ENCODE measurements at regions not wholly inside any gene's neighbourhood (a gene's known extent, or its start where the extent isn't known, plus 50 kb on each side); places are given as distances from the start of the nearest gene placed in this dataset.
A peak's percentile ranks its signal among the peaks of the same experiment; 100 is the strongest.
"Not testable (repeated sequence)": the region's sequence is repeated elsewhere in the genome, so short reads cannot be mapped to it uniquely, and the experiment has no call there.

DNA sequence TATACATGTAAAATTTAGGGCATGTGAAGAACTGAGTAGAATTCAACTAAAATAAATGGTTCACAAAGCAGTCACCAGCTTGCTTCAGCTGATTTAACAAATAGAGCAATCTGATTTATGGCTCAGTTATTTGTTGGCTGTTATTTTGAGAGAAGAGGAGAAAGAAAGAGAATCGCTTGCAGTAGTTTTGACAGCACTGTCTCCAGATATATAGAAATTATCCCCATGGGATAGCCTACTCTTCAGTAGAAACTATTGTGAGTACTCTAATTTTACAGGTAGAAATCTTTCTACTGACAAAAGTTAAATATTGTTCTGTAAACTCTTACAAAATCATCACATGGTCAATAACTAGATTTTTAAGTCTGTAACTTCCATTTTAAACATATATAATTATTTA, 1098.2 kb downstream of the MRPL39 start:
- DNase-seq (ENCODE audit: low read depth) = no peak

DNA sequence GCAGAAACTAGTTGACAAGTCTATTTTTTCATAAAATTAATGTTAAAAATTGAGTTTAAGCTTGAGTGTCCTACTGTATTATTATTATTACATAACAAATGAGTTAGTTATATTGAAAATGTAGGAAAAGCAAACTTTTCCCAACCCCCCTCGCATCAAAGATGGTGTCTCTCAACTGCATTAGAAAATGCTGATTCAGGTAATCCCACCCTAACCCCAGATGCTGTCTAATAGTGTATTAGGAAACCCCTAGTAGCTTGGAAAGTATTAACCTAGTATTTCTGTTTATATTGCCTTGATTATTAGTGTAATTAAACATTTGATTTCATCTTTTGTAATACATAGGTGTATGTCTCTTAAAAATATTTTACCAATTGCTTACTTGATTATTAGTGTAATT, 1120.3 kb downstream of the MRPL39 start:
- DNase-seq (ENCODE audit: low read depth) = no peak

GRCh38 chr21:24483361-24483760, 1123.9 kb downstream of the MRPL39 start:
- DNase-seq (ENCODE audit: low read depth) = not testable (repeated sequence)

DNA sequence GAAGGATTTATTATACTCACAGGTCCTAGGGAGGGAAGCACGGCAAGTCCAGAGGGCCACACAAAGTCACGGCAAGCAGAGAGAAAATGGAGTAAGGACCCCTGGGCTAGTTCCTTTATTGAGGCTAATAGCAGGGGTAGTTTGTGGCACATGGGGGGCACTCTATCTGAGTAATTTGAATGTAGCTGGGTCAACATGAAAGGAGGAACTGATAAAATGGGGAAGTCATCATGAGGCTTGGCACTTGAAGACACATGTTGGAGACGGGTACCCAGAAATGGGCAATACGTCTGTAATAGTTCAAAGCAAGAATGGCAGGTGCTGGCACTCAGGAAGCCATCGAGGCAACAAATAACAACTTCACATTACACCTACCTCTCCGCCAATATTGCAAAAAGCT, 1136.4 kb downstream of the MRPL39 start:
- no peak for DNase-seq (ENCODE audit: low read depth)

GRCh38 chr21:24456358-24456757, 1150.9 kb downstream of the MRPL39 start:
- DNase-seq (ENCODE audit: low read depth) = peak; percentile 1

- no peak for DNase-seq (ENCODE audit: low read depth)
Measured at GRCh38 chr21:24450119-24450518, 1157.2 kb downstream of the MRPL39 start.

- DNase-seq (ENCODE audit: low read depth) = no peak
Measured at GRCh38 chr21:24445517-24445916, 1161.8 kb downstream of the MRPL39 start.

DNA sequence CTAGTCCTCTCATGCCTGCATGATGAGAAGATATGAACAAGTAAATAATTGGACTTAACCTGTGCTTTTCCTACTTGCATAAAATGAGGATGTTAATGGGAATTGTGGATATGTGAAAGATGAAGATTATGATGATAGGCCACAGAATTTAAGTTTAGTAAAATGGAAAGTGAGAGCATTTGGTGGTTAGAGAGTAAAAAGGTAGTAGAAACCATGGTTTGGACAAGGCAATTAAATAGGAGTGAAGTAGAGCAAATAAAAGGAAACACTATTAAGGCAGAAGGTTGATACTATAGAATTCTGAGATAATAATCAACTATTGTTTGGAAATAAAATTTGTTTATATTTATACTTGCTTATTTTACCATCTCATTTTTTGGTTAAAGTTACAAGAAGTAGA, 1162.5 kb downstream of the MRPL39 start:
- DNase-seq (ENCODE audit: low read depth) = no peak

DNA sequence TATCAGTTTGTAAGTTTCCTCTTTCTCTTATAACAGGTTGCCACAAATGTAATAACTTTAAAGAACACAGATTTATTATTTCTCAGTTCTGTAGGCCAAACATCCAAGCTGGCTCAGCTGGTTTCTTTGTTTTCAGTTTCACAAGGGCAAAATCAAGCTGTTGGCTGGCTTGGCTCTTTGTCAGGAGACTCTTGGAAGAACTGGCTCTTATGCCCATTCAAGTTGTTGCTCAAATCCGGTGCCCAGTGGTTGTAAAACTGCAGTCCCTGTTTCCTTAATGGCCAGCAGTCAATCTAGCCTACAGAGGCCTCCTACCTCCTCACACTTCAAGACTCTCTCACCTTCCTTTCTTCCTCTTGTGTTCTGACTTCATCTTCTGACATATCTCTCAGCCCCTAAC, 1171.0 kb downstream of the MRPL39 start:
- DNase-seq (ENCODE audit: low read depth) = no peak

GRCh38 chr21:24428591-24429199, 1178.6 kb downstream of the MRPL39 start:
- no peak for DNase-seq (ENCODE audit: low read depth)

DNA sequence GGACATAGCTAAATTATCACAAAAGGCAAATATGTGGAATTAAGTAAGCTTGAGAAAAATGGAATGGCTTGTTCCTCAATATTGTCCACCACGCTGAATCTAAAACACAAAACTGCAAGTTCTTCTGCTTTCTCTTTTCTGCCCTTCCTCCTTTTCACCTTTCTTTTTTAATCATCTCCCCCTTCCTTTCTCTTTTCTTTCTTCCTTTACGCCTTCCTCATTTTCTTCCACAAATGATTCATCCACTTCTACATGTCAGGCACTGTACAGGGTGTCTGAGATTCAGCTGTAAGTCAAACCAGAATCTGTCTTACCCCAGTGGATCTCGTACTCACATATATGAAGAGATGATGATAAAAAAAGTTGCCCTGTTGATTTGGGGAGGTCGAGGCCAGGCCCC, 1182.5 kb downstream of the MRPL39 start:
- DNase-seq (ENCODE audit: low read depth) = no peak

DNA sequence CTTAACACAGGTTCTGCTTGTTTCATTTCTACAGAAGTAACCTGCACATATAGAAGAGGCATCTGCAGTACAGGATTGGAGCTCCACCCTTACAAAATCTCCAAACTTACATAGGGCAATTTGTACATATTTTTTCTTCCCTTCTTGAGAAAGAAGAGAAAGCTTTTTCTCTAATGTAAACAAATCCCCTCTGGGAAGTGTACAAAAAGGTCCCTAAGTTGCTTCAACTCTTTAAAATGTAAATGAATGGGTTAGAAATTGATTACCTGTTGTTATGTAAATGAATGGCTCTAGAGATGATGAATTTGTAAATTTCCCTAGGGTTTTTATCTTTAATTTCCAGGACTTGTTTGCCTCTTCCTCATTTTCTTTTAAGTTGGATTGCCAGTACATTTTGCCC, 1183.7 kb downstream of the MRPL39 start:
- no peak for DNase-seq (ENCODE audit: low read depth)

GRCh38 chr21:24420689-24421088, 1186.6 kb downstream of the MRPL39 start:
- DNase-seq (ENCODE audit: low read depth) = no peak

DNA sequence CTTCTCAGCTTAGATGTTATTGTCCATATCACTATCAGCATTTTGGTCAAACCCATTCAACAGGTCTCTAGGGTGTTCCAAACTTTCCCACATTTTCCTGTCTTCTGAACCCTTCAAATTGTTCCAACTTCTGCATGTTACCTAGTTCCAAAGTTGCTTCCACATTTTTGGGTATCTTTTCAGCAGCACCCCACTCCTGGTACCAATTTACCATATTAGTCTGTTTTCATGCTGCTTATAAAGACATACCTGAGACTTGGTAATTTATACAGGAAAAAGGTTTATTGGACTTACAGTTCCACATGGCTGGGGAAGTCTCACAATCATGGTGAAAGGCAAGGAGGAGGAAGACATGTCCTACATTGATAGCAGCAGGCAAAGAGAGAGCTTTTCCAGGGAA, 1187.6 kb downstream of the MRPL39 start:
- not testable (repeated sequence) for DNase-seq (ENCODE audit: low read depth)

DNA sequence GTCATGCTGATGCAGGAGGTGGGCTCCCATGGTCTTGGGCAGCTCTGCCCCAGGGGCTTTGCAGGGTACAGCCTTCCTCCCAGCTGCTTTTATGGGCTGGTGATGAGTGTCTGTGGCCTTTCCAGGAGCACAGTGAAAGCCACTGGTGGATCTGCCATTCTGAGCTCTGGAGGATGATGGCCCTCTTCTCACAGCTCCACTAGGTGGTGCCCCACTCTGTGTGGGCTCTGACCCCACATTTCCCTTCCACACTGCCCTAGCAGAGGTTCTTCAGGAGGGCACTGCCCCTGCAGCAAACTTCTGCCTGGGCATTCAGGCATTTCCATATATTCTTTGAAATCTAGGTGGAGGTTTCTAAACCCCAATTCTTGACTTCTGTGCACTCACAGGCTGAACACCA, 1188.6 kb downstream of the MRPL39 start:
- DNase-seq (ENCODE audit: low read depth) = no peak

DNA sequence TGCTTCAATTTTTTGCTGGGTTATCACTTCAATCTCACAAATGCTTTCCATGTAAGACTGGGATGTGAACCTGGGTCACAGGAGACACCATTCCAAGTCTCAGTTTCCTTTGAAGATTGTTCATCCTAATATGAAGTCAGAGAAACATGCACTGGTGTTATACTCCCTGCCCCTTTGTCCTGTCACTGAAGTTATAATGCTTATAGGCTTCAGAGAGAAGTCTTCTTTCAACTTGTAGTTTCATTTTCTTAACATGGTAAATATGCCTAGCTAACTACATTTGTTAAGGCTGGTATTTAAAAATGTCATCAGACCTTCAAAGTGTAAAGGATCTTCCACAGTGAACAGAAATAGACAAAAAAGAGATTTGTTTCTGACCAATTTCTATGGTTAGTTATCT, 1195.9 kb downstream of the MRPL39 start:
- no peak for DNase-seq (ENCODE audit: low read depth)

DNA sequence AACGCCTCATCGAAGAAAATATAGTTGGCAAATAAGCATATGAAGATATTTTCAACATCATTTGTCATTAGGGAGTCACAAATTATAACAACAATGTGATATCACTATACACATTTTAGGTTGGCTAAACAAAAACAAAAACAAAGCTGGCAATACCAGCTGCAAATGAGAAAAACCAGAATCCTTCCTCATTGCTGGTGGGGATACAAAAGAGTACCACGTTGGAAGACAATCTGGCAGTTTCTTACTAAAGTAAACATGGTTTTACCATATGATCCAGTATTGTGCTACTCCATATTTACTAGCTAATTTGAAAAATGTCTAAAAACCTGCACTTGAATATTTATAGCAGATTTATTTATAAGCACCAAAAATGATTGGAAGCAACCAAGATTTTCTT, 1204.1 kb downstream of the MRPL39 start:
- DNase-seq (ENCODE audit: low read depth) = no peak

- DNase-seq (ENCODE audit: low read depth) = no peak
Measured at GRCh38 chr21:24395320-24395923, 1211.9 kb downstream of the MRPL39 start.

- no peak for DNase-seq (ENCODE audit: low read depth)
Measured at GRCh38 chr21:24375201-24375600, 1232.1 kb downstream of the MRPL39 start.

DNA sequence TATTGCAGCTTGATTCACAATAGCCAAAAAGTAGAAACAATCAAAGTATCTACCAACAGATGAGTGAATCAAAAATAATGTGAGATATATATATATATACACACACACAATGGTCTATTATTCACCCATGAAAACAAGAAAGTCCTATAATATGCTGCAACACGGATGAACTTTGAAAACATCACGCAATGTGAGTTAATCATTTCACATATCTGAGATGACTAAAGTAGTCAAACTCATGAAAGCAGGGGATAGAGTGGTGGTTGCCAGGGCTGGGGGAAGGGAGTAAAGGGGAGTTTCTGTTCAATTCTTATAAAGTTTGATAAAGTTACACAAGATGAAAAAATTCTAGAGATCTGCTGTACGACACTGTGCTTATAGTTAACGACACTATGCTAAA, 1234.8 kb downstream of the MRPL39 start:
- DNase-seq (ENCODE audit: low read depth) = no peak

GRCh38 chr21:24369746-24370145, 1237.5 kb downstream of the MRPL39 start:
- DNase-seq (ENCODE audit: low read depth) = no peak

DNA sequence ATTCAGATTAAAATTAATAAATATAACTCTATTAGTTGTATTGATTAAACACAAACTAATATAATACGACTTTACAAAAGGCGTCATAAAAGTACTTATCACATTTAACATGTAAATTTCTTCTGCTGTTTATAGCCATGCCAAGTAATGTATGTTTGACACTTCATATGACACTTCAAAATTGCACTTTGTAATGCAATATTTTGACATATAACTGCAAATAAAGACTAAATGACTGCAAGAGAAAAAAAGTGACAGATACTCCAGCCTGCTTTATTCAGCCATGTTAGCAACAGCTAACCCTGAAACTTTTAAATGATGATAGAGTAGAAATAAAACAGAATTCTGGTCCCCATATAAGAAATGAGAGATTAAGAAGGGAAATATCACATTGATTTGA, 1238.0 kb downstream of the MRPL39 start:
- DNase-seq (ENCODE audit: low read depth) = no peak

- no peak for DNase-seq (ENCODE audit: low read depth)
Measured at GRCh38 chr21:24367936-24368335, 1239.3 kb downstream of the MRPL39 start.

GRCh38 chr21:24353492-24353891, 1253.8 kb downstream of the MRPL39 start:
- DNase-seq (ENCODE audit: low read depth) = no peak

Data from amniotic epithelial cell (primary cell).